Choroid plexus epithelial cell (primary cell): ENCODE measurements at regions not wholly inside any gene's neighbourhood (a gene's known extent, or its start where the extent isn't known, plus 50 kb on each side); places are given as distances from the start of the nearest gene placed in this dataset.

Experiments used
- DNase-seq: peaks from one replicate; pipeline ENCODE4 v3.0.0-alpha.2; 2010; ENCODE audit warnings: low read depth
- H3K4me3 ChIP-seq: 2 replicates; pipeline ENCODE4 v1.5.1; 2011; ENCODE audit warnings: low read depth, mild to moderate bottlenecking, control low read depth, low read length, moderate library complexity
- CTCF ChIP-seq: conservative IDR thresholded peaks from 2 replicates; pipeline ENCODE4 v1.5.1; 2011; ENCODE audit warnings: low read depth, mild to moderate bottlenecking, control low read depth, inconsistent platforms, low read length, moderate library complexity

GRCh38 chr13:90541346-90541745, 806.1 kb upstream of the MIR17HG start:
- no peak for TF ChIP-seq CTCF
- DNase-seq = no peak
- no peak overlapping the region for H3K4me3 ChIP-seq

GRCh38 chr13:90542959-90543505, 804.5 kb upstream of the MIR17HG start:
- no peak for DNase-seq
- H3K4me3 ChIP-seq = no peak overlapping the region
- no peak for TF ChIP-seq CTCF

- no peak overlapping the region for H3K4me3 ChIP-seq
- TF ChIP-seq CTCF = no peak
- peak; percentile 23 for DNase-seq
Measured at GRCh38 chr13:90545070-90545840, 802.2 kb upstream of the MIR17HG start.

- DNase-seq = no peak
- no peak overlapping the region for H3K4me3 ChIP-seq
- no peak for TF ChIP-seq CTCF
Measured at GRCh38 chr13:90547272-90547790, 800.2 kb upstream of the MIR17HG start.

GRCh38 chr13:90551253-90551652, 796.2 kb upstream of the MIR17HG start:
- TF ChIP-seq CTCF = no peak
- H3K4me3 ChIP-seq = no peak overlapping the region
- DNase-seq = no peak

GRCh38 chr13:90552702-90553101, 794.8 kb upstream of the MIR17HG start:
- DNase-seq = no peak
- H3K4me3 ChIP-seq = no peak overlapping the region
- no peak for TF ChIP-seq CTCF

- no peak overlapping the region for H3K4me3 ChIP-seq
- no peak for DNase-seq
Measured at GRCh38 chr13:90553159-90553558, 794.3 kb upstream of the MIR17HG start.

More at GRCh38 chr13:90553159-90553558, 794.3 kb upstream of the MIR17HG start:
- no peak for TF ChIP-seq CTCF
